ENCODE measurements at regions not wholly inside any gene's neighbourhood (a gene's known extent, or its start where the extent isn't known, plus 50 kb on each side); places are given as distances from the start of the nearest gene placed in this dataset.

GRCh38 chr10:44053391-44053790 lies 331.5 kb downstream of the CXCL12 start (continued):
- TF ChIP-seq TCF7L2 (IDR thresholded peaks at IDR 0.05; ENCODE audit: borderline replicate concordance, extremely low read depth, insufficient read depth, insufficient read length), result no peak
- no peak for TF ChIP-seq POLR2AphosphoS5 (IDR thresholded peaks at IDR 0.05; ENCODE audit: low read depth, low read length)
- no peak for TF ChIP-seq SRF (IDR thresholded peaks at IDR 0.05; ENCODE audit: low read depth)
- TF ChIP-seq ELF1 (IDR thresholded peaks at IDR 0.05; ENCODE audit: borderline replicate concordance, low read depth), result no peak
- no peak for TF ChIP-seq RAD21 (IDR thresholded peaks at IDR 0.05; ENCODE audit: low read depth)
- TF ChIP-seq ATF3 (IDR thresholded peaks at IDR 0.05), result no peak
- TF ChIP-seq, protein P1, sequence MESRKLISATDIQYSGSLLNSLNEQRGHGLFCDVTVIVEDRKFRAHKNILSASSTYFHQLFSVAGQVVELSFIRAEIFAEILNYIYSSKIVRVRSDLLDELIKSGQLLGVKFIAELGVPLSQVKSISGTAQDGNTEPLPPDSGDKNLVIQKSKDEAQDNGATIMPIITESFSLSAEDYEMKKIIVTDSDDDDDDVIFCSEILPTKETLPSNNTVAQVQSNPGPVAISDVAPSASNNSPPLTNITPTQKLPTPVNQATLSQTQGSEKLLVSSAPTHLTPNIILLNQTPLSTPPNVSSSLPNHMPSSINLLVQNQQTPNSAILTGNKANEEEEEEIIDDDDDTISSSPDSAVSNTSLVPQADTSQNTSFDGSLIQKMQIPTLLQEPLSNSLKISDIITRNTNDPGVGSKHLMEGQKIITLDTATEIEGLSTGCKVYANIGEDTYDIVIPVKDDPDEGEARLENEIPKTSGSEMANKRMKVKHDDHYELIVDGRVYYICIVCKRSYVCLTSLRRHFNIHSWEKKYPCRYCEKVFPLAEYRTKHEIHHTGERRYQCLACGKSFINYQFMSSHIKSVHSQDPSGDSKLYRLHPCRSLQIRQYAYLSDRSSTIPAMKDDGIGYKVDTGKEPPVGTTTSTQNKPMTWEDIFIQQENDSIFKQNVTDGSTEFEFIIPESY (IDR thresholded peaks at IDR 0.05; ENCODE audit: extremely low read depth, insufficient replicate concordance, low read length), result no peak

DNA sequence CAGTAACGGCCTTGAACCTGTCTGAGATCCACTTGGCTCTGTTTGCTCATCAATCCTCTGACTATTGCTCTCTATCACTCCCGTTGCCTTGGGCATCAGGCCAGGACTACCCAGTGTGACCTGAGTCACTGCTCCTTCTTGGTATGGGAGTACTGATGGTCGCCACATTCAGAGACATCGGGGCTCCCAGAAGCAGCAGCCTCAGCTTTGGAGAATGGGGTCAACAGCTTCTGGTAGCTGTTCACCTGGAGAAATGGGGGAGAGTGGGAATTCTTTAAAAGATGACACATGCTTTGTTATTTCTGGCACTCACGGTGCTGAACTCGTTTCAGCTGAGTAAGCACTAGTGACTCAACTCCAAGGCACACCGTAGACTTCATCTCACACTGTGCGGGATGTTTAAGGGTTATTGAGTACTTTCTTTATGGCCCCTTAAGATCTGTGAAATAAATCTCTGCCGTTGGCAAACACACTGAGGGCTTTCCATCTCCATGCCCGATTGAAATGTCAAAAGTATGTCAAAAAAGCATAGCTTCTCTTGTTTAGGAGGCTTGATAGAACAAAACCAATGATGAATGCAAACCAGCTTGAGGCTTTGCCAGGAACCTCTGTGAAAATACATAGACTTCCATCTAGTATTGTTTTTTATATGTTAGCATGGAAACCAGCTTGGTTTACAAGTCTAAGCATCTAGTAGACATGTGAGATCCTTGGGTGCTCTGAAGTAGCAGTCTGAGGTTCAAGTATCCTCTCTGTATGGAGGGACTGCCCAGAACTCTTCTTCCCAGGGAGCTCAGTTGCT lies 333.1 kb downstream of the CXCL12 start:
- no peaks in the 10 kb centered on the region for H3K36me3 ChIP-seq (ENCODE audit: control insufficient read depth in 1 of 2, insufficient read depth in 2 of 2, low read length in 2 of 2)
- DNase-seq (ENCODE audit: low read depth, low spot score) (no peak), ATAC-seq (no peak)
- no peak overlapping the region for H3K27ac ChIP-seq (ENCODE audit: low read depth, low read length)
- no peaks in the 10 kb centered on the region for H3K79me2 ChIP-seq (ENCODE audit: insufficient read depth, low read length)
- TF ChIP-seq CEBPB (IDR thresholded peaks at IDR 0.05; ENCODE audit: low read depth), result no peak
- TF ChIP-seq CBX3 (IDR thresholded peaks at IDR 0.05; ENCODE audit: low read depth), result no peak
- TF ChIP-seq FOSL1 (IDR thresholded peaks at IDR 0.05; ENCODE audit: low read depth), result no peak
- TF ChIP-seq TCF7L2 (IDR thresholded peaks at IDR 0.05; ENCODE audit: borderline replicate concordance, extremely low read depth, insufficient read depth, insufficient read length), result no peak
- no peak for TF ChIP-seq SIN3A (IDR thresholded peaks at IDR 0.05; ENCODE audit: low read depth)
- no peak for TF ChIP-seq EZH2phosphoT487 (IDR thresholded peaks at IDR 0.05; ENCODE audit: borderline replicate concordance)
- TF ChIP-seq, protein P2, sequence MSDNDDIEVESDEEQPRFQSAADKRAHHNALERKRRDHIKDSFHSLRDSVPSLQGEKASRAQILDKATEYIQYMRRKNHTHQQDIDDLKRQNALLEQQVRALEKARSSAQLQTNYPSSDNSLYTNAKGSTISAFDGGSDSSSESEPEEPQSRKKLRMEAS (IDR thresholded peaks at IDR 0.05), result no peak
- TF ChIP-seq JUND (IDR thresholded peaks at IDR 0.05), result no peak
- no peak for TF ChIP-seq SRF (IDR thresholded peaks at IDR 0.05; ENCODE audit: low read depth)
- no peak for TF ChIP-seq ZFX (IDR thresholded peaks at IDR 0.05)
- no peak for TF ChIP-seq SP1 (IDR thresholded peaks at IDR 0.05; ENCODE audit: low read depth)
- TF ChIP-seq ATF3 (IDR thresholded peaks at IDR 0.05), result no peak
- TF ChIP-seq EZH2 (IDR thresholded peaks at IDR 0.05), result no peak
- no peak for TF ChIP-seq ELF1 (IDR thresholded peaks at IDR 0.05; ENCODE audit: borderline replicate concordance, low read depth)
- H3K4me1 ChIP-seq (ENCODE audit: control insufficient read depth in 1 of 2, insufficient read depth in 2 of 2, low read length in 2 of 2), result no peaks in the 10 kb centered on the region
- intact Hi-C loops (cut with micrococcal nuclease), result no loop called here
- H4K20me1 ChIP-seq (ENCODE audit: insufficient read depth), result no peaks in the 10 kb centered on the region
- H3K9me2 ChIP-seq (ENCODE audit: insufficient read depth), result no peaks in the 10 kb centered on the region
- no TSS peak for BruUV-seq (replicated peaks)
- RAD21 ChIA-PET (ENCODE audit: low non-redundant PET in 1 of 2, low total read pairs in 2 of 2, uncharacterized antibody in 2 of 2, unreplicated experiment in 2 of 2), result no interaction called here
- no peaks in the 10 kb centered on the region for H3K9me3 ChIP-seq (ENCODE audit: control insufficient read depth in 1 of 2, insufficient read depth in 1 of 2, low read depth in 1 of 2, low read length in 2 of 2)
- no peak overlapping the region for H3K4me2 ChIP-seq (ENCODE audit: low read length)
- H3K27me3 ChIP-seq (ENCODE audit: insufficient read depth, low read length), result peaks cover 17% of the 10 kb centered on the region
- POLR2A ChIA-PET, result no interaction called here
- CTCF ChIA-PET, result no interaction called here
- H3K9ac ChIP-seq (ENCODE audit: low read length), result no peak overlapping the region
- H2AFZ ChIP-seq (ENCODE audit: low read depth, low read length, poor library complexity, severe bottlenecking), result no peak overlapping the region
- no peak overlapping the region for H3K4me3 ChIP-seq (replicated peaks in 1 of 2; ENCODE audit: low read depth in 1 of 2, low read length in 2 of 2)

All from HCT116 (cell line).